ENCODE measurements at regions not wholly inside any gene's neighbourhood (a gene's known extent, or its start where the extent isn't known, plus 50 kb on each side); places are given as distances from the start of the nearest gene placed in this dataset.
"Not testable (repeated sequence)": the region's sequence is repeated elsewhere in the genome, so short reads cannot be mapped to it uniquely, and the experiment has no call there.

- H3K36me3 Mint-ChIP-seq (ENCODE audit: low read depth); H3K27me3 Mint-ChIP-seq (ENCODE audit: low read depth); DNase-seq; H3K4me3 Mint-ChIP-seq; H3K27ac Mint-ChIP-seq; CTCF ChIA-PET; intact Hi-C loops (cut with micrococcal nuclease): not testable (repeated sequence)
- Mint-ChIP-seq H3K4me1 (ENCODE audit: low read depth) (peaks cover 14% of the 10 kb centered on the region), H3K9me3 (peaks cover 17% of the 10 kb centered on the region)
Observed at GRCh38 chr1:66424530-66424929, 109.4 kb upstream of the SGIP1 start.

DNA sequence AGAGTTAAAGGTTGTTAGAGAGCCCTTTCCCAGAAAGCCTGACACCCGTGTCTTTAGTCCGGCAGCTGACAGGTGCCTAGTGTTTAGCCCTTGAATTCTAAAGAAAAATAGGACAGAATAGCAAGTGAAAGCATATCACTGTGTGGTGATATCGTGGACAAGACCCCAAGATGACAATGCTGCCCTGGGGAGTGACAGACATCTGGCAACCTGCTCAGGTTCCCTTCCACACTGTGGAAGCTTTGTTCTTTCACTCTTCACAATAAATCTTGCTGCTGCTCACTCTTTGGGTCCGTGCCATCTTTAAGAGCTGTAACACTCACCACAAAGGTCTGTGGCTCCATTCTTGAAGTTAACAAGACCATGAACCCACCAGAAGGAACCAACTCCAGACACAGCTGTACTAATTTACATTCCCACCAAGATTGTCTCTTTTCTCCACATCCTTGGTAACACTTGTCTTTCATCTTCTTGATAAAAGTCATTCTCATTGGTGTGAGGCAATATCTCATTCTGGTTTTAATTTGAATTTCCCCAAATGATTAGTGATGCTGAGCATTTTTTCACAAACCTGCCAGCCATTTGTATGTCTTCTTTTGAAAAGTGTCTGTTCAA is 107.6 kb upstream of the SGIP1 start:
- Mint-ChIP-seq H3K36me3 (ENCODE audit: low read depth) (peaks cover 7% of the 10 kb centered on the region), H3K4me1 (ENCODE audit: low read depth) (peaks cover 14% of the 10 kb centered on the region), H3K9me3 (peaks cover 27% of the 10 kb centered on the region), H3K4me3 (no peak overlapping the region), H3K27me3 (ENCODE audit: low read depth) (no peaks in the 10 kb centered on the region), H3K27ac (no peak overlapping the region)
- DNase-seq: no peak
- CTCF ChIA-PET: interaction anchor here (1.6 kb wide), 1 partner anchor 19 kb away, joined by 5 read pairs; no protein-coding TSS in a partner anchor
- intact Hi-C loops (cut with micrococcal nuclease): loop anchor here (1.0 kb wide), 1 partner anchor 26 kb away; no protein-coding TSS in a partner anchor

DNA sequence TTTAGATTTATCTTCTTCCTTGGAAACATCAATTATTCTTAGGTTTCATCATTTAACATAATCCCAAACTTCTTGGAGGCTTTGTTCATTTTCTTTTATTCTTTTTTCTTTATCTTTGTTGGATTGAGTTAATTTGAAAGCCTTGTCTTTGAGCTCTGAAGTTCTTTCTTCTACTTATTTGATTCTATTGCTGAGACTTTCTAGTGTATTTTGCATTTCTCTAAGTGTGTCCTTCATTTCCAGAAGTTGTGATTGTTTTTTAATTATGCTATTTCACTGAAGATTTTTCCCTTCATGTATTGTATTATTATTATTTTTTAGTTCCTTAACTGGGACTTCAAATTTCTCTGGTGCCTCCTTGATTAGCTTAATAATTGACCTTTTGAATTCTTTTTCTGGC is 103.1 kb upstream of the SGIP1 start:
- H3K4me3 Mint-ChIP-seq; H3K27ac Mint-ChIP-seq; DNase-seq; H3K27me3 Mint-ChIP-seq (ENCODE audit: low read depth): not testable (repeated sequence)
- Mint-ChIP-seq H3K36me3 (ENCODE audit: low read depth) (peaks cover 10% of the 10 kb centered on the region), H3K9me3 (peaks cover 36% of the 10 kb centered on the region), H3K4me1 (ENCODE audit: low read depth) (peaks cover 12% of the 10 kb centered on the region)
- intact Hi-C loops (cut with micrococcal nuclease): loop anchor here (10.0 kb wide), 2 partner anchors 494 to 734 kb away; partner anchors contain the start of genes DNAI4, IL23R and MIER1
- CTCF ChIA-PET: interaction anchor here (2.0 kb wide), 1 partner anchor 15 kb away, joined by 9 read pairs; no protein-coding TSS in a partner anchor

DNA sequence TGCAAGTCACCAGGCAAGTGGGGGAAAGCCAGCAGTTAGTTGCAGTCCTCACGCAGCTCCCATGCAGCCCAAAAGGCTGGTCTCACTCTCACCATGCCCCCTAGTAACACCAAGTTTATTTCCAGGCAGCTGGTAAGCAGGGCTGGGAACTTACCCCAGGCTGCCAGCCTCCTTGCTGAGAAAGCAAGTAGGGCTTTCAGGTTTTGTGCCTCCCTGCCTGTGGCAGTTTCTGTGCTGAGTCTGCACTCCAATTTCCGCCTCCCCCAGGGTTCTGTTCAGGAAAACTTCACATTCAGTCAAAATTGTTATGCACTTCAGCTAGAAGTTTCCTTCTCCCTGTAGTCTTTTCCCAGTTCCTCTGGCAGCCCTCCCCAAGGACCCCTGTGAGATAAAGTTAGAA is 102.0 kb upstream of the SGIP1 start:
- Mint-ChIP-seq H3K9me3 (peaks cover 36% of the 10 kb centered on the region), H3K27me3 (ENCODE audit: low read depth) (peaks cover 2% of the 10 kb centered on the region), H3K4me1 (ENCODE audit: low read depth) (peaks cover 12% of the 10 kb centered on the region), H3K27ac (no peak overlapping the region), H3K36me3 (ENCODE audit: low read depth) (peaks cover 10% of the 10 kb centered on the region), H3K4me3 (no peak overlapping the region)
- CTCF ChIA-PET: interaction anchor here (0.9 to 2.0 kb wide), 2 partner anchors 14 to 178 kb away, joined by 4 to 9 read pairs; no protein-coding TSS in a partner anchor
- no peak for DNase-seq
- intact Hi-C loops (cut with micrococcal nuclease): loop anchor here (10.0 kb wide), 2 partner anchors 493 to 733 kb away; partner anchors contain the start of genes DNAI4, IL23R and MIER1

DNA sequence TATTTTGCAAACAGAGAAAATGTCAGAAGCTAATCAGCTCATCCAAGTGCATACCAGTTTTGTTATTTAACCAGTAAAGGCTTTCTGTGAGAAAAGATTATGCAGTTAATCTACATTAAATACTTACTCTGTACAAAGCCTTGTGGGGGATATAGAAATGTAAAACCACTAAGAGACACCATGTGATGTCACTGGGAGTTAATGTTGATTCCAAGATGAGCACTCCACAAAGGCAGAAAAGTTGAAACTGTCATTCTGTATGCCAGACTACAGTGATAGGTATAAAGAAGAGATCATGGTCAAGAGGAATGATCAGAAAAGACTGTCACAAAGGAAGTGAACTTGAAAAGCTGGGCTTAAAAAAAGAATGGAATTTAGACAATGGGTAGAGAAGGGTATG is 100.3 kb upstream of the SGIP1 start:
- peaks cover 23% of the 10 kb centered on the region for H3K4me1 Mint-ChIP-seq (ENCODE audit: low read depth)
- intact Hi-C loops (cut with micrococcal nuclease): loop anchor here (10.0 kb wide), 2 partner anchors 491 to 731 kb away; partner anchors contain the start of genes DNAI4, IL23R and MIER1
- peaks cover 2% of the 10 kb centered on the region for H3K27me3 Mint-ChIP-seq (ENCODE audit: low read depth)
- no peak overlapping the region for H3K27ac Mint-ChIP-seq
- DNase-seq: no peak
- peaks cover 29% of the 10 kb centered on the region for H3K9me3 Mint-ChIP-seq
- peaks cover 10% of the 10 kb centered on the region for H3K36me3 Mint-ChIP-seq (ENCODE audit: low read depth)
- H3K4me3 Mint-ChIP-seq: no peak overlapping the region
- CTCF ChIA-PET: interaction anchor here (1.2 kb wide), 1 partner anchor 81 kb away, joined by 4 read pairs; no protein-coding TSS in a partner anchor

DNA sequence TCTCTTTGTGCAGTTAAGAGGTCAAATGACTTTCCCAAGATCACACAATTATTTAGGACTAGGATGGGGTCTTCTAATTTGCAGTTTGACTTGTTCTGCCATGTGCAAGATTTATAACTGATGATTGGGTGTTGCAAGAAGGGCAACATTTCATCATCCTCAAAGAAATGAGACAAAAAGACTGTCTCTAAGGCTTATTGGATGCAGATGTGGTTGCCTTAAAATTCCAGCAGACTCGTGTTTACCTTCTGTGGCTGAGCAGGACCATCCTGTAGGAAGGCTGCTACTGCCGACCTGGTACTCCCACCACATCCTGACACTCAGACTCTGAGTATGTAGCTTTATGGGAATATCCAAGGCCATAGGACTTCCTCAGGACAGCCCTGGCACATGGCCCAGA is 99.9 kb upstream of the SGIP1 start:
- DNase-seq: no peak
- intact Hi-C loops (cut with micrococcal nuclease): loop anchor here (10.0 kb wide), 2 partner anchors 491 to 731 kb away; partner anchors contain the start of genes DNAI4, IL23R and MIER1
- Mint-ChIP-seq H3K4me1 (ENCODE audit: low read depth) (peaks cover 27% of the 10 kb centered on the region), H3K27me3 (ENCODE audit: low read depth) (peaks cover 2% of the 10 kb centered on the region), H3K9me3 (peaks cover 24% of the 10 kb centered on the region), H3K27ac (no peak overlapping the region), H3K4me3 (no peak overlapping the region), H3K36me3 (ENCODE audit: low read depth) (peaks cover 10% of the 10 kb centered on the region)
- CTCF ChIA-PET: interaction anchor here (0.6 to 4.0 kb wide), 4 partner anchors 66 to 91 kb away, joined by 4 to 17 read pairs (median 10); no protein-coding TSS in a partner anchor

DNA sequence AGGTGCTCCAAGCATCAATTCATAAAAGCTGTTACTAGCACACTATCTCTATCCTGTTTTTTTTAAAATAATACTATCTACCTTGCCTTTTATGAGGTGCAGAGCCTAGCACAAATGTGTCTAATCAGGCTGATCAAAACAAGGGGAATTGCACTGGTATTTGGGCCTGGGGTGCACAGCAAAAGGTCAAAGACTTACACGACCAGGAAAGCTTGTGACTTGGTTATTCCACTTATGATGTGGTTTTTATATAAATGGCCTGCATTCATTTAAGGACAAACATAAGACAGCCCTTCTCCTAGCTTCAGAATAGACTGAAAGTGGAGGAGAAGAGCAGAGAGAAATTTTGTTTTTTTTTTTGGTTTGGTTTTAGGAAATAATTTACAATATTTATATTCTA is 98.4 kb upstream of the SGIP1 start:
- H3K27ac Mint-ChIP-seq: no peak overlapping the region
- CTCF ChIA-PET: interaction anchor here (1.0 to 4.0 kb wide), 27 partner anchors 8 to 193 kb away, joined by 3 to 28 read pairs (median 9); no protein-coding TSS in a partner anchor

GRCh38 chr1:66436378-66437135 is 97.4 kb upstream of the SGIP1 start:
- CTCF ChIA-PET: interaction anchor here (0.9 to 4.0 kb wide), 33 partner anchors 9 to 194 kb away, joined by 3 to 28 read pairs (median 6); no protein-coding TSS in a partner anchor
- Mint-ChIP-seq H3K27me3 (ENCODE audit: low read depth) (peaks cover 2% of the 10 kb centered on the region), H3K36me3 (ENCODE audit: low read depth) (peaks cover 1% of the 10 kb centered on the region), H3K4me1 (ENCODE audit: low read depth) (peaks cover 40% of the 10 kb centered on the region), H3K4me3 (no peak overlapping the region), H3K27ac (no peak overlapping the region), H3K9me3 (peaks cover 7% of the 10 kb centered on the region)
- intact Hi-C loops (cut with micrococcal nuclease): loop anchor here (1.0 to 10.0 kb wide), 10 partner anchors 9 to 728 kb away; partner anchors contain the start of genes DNAI4, IL23R and MIER1
- peak; percentile 81 for DNase-seq

More for the DNA sequence above, 98.4 kb upstream of the SGIP1 start:
- H3K9me3 Mint-ChIP-seq: peaks cover 15% of the 10 kb centered on the region
- peaks cover 2% of the 10 kb centered on the region for H3K27me3 Mint-ChIP-seq (ENCODE audit: low read depth)
- intact Hi-C loops (cut with micrococcal nuclease): loop anchor here (10.0 kb wide), 2 partner anchors 489 to 729 kb away; partner anchors contain the start of genes DNAI4, IL23R and MIER1
- DNase-seq: no peak
- H3K36me3 Mint-ChIP-seq (ENCODE audit: low read depth): peaks cover 7% of the 10 kb centered on the region
- H3K4me3 Mint-ChIP-seq: no peak overlapping the region
- H3K4me1 Mint-ChIP-seq (ENCODE audit: low read depth): peaks cover 40% of the 10 kb centered on the region

DNA sequence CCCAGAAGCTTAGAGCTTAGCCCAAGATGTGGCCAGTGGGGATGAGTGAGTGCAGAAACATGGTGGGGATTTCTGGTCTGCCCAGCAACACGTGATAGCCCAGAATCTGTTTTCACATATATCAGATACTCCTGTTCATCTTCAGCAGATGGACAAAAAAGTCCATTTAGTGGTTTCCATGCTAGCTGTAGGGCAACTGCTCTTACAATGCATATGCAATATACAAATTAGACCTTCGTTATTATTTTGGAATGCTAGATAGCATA is 96.9 kb upstream of the SGIP1 start:
- H3K27ac Mint-ChIP-seq: no peak overlapping the region
- H3K4me3 Mint-ChIP-seq: no peak overlapping the region
- H3K9me3 Mint-ChIP-seq: peaks cover 3% of the 10 kb centered on the region
- CTCF ChIA-PET: interaction anchor here (0.7 to 4.0 kb wide), 28 partner anchors 8 to 194 kb away, joined by 3 to 28 read pairs (median 9); no protein-coding TSS in a partner anchor
- DNase-seq: no peak
- peaks cover 40% of the 10 kb centered on the region for H3K4me1 Mint-ChIP-seq (ENCODE audit: low read depth)
- H3K27me3 Mint-ChIP-seq (ENCODE audit: low read depth): no peaks in the 10 kb centered on the region
- H3K36me3 Mint-ChIP-seq (ENCODE audit: low read depth): peaks cover 1% of the 10 kb centered on the region
- intact Hi-C loops (cut with micrococcal nuclease): loop anchor here (10.0 kb wide), 2 partner anchors 488 to 728 kb away; partner anchors contain the start of genes DNAI4, IL23R and MIER1

GRCh38 chr1:66438062-66438461 is 95.9 kb upstream of the SGIP1 start:
- intact Hi-C loops (cut with micrococcal nuclease): loop anchor here (2.0 to 10.0 kb wide), 3 partner anchors 255 to 727 kb away; partner anchors contain the start of genes DNAI4, IL23R and MIER1
- no peak for DNase-seq
- Mint-ChIP-seq H3K9me3 (no peaks in the 10 kb centered on the region), H3K4me3 (no peak overlapping the region), H3K27me3 (ENCODE audit: low read depth) (no peaks in the 10 kb centered on the region), H3K27ac (no peak overlapping the region), H3K4me1 (ENCODE audit: low read depth) (peaks cover 40% of the 10 kb centered on the region), H3K36me3 (ENCODE audit: low read depth) (peaks cover 1% of the 10 kb centered on the region)
- CTCF ChIA-PET: interaction anchor here (0.8 to 4.0 kb wide), 8 partner anchors 8 to 195 kb away, joined by 3 to 26 read pairs (median 14); no protein-coding TSS in a partner anchor

GRCh38 chr1:66438501-66438900 is 95.5 kb upstream of the SGIP1 start:
- DNase-seq: peak; percentile 17
- H3K4me3 Mint-ChIP-seq: peak overlapping the region; percentile 19
- H3K4me1 Mint-ChIP-seq (ENCODE audit: low read depth): peaks cover 41% of the 10 kb centered on the region
- H3K9me3 Mint-ChIP-seq: no peaks in the 10 kb centered on the region
- CTCF ChIA-PET: interaction anchor here (0.8 to 1.4 kb wide), 2 partner anchors 8 to 191 kb away, joined by 3 to 9 read pairs; no protein-coding TSS in a partner anchor
- intact Hi-C loops (cut with micrococcal nuclease): loop anchor here (2.0 to 10.0 kb wide), 3 partner anchors 256 to 726 kb away; partner anchors contain the start of genes DNAI4, IL23R and MIER1
- peaks cover 1% of the 10 kb centered on the region for H3K36me3 Mint-ChIP-seq (ENCODE audit: low read depth)
- H3K27ac Mint-ChIP-seq: peak overlapping the region; percentile 71
- no peaks in the 10 kb centered on the region for H3K27me3 Mint-ChIP-seq (ENCODE audit: low read depth)

All from activated naive CD4-positive, alpha-beta T cell treated with anti-CD3 and anti-CD28 coated beads for 36 hours (primary cell).